ENCODE measurements at regions not wholly inside any gene's neighbourhood (a gene's known extent, or its start where the extent isn't known, plus 50 kb on each side); places are given as distances from the start of the nearest gene placed in this dataset.

- no peak overlapping the region for H4K8ac ChIP-seq (ENCODE audit: low read length)
- H3K4me1 ChIP-seq (ENCODE audit: control insufficient read depth, insufficient read depth, low read depth, low read length), result no peaks in the 10 kb centered on the region
- no peak overlapping the region for H3K4ac ChIP-seq (ENCODE audit: low read depth in 1 of 2, low read length in 2 of 2)
- H3K9ac ChIP-seq (ENCODE audit: low read length), result no peak overlapping the region
- H2BK12ac ChIP-seq (ENCODE audit: low read length in 2 of 2), result no peak overlapping the region
- no peaks in the 10 kb centered on the region for H3K36me3 ChIP-seq (ENCODE audit: control insufficient read depth in 1 of 2, insufficient read depth in 2 of 2, low read depth in 1 of 2, low read length in 2 of 2)
- no peak overlapping the region for H3K23ac ChIP-seq (ENCODE audit: low read length in 2 of 2)
- H3K4me3 ChIP-seq (ENCODE audit: insufficient read depth in 1 of 2, low read depth in 1 of 2, low read length in 2 of 2), result no peak overlapping the region
- peaks cover 0 to 62% of the 10 kb centered on the region in 2 experiments for H3K27me3 ChIP-seq (ENCODE audit: control insufficient read depth in 1 of 2, insufficient read depth in 1 of 2, low read length in 2 of 2)
- whole genome bisulfite sequencing, result 88% methylated on average over 11 of the region's 11 CpGs
- H3K14ac ChIP-seq (ENCODE audit: low read length in 2 of 2), result no peak overlapping the region
- no peak for DNase-seq
- no peak overlapping the region for H2AK5ac ChIP-seq (ENCODE audit: low read length, severe bottlenecking)
- no peak overlapping the region for H2BK120ac ChIP-seq (ENCODE audit: low read depth, low read length)
- H3K79me1 ChIP-seq (replicated peaks; ENCODE audit: low read length, poor library complexity, severe bottlenecking), result no peaks in the 10 kb centered on the region
- no peak overlapping the region for H3K27ac ChIP-seq (ENCODE audit: low read length, poor library complexity, severe bottlenecking)
- no peak overlapping the region for H4K91ac ChIP-seq (ENCODE audit: low read length)
- no peak overlapping the region for H2AFZ ChIP-seq (ENCODE audit: low read depth, low read length)
- no peak overlapping the region for H3K4me2 ChIP-seq (ENCODE audit: low read length, poor library complexity, severe bottlenecking)
- H2BK15ac ChIP-seq (ENCODE audit: low read depth, poor library complexity, severe bottlenecking), result no peak overlapping the region
- H3K18ac ChIP-seq (ENCODE audit: low read depth in 1 of 2, low read length in 2 of 2), result no peak overlapping the region
- peaks cover 3% of the 10 kb centered on the region for H3K9me3 ChIP-seq (ENCODE audit: control insufficient read depth, low read length)
- no peak overlapping the region for H2BK5ac ChIP-seq (ENCODE audit: low read depth, low read length, poor library complexity, severe bottlenecking)
These were observed 138.0 kb upstream of the CRY1 start for GRCh38 chr12:107231303-107231702.

DNA sequence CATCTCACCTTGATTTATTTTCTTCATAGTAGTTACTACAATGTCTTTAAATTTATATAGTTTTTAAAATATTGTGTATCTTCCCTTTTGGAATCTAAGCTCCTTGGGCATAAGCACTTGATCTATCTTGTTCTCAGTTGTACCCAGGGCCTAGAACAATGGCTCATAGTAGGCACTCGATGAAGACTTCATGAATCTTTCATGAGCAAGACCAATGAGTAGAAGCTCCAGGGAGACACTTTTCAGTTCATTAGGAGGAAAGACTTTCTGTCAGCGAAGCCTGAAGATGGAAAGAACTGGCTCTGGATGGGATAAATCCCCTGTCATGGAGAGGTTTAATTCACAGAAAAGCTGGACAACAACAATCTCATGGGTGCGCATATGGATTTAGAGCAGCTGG lies 140.2 kb upstream of the CRY1 start:
- Histone ChIP-seq H3K18ac (ENCODE audit: low read depth in 1 of 2, low read length in 2 of 2) (no peak overlapping the region), H2BK5ac (ENCODE audit: low read depth, low read length, poor library complexity, severe bottlenecking) (no peak overlapping the region), H2AFZ (ENCODE audit: low read depth, low read length) (no peak overlapping the region), H3K36me3 (ENCODE audit: control insufficient read depth in 1 of 2, insufficient read depth in 2 of 2, low read depth in 1 of 2, low read length in 2 of 2) (no peaks in the 10 kb centered on the region), H3K9ac (ENCODE audit: low read length) (no peak overlapping the region), H3K4ac (ENCODE audit: low read depth in 1 of 2, low read length in 2 of 2) (no peak overlapping the region), H3K79me1 (replicated peaks; ENCODE audit: low read length, poor library complexity, severe bottlenecking) (no peaks in the 10 kb centered on the region), H2BK15ac (ENCODE audit: low read depth, poor library complexity, severe bottlenecking) (no peak overlapping the region), H3K14ac (ENCODE audit: low read length in 2 of 2) (no peak overlapping the region), H4K91ac (ENCODE audit: low read length) (no peak overlapping the region), H2BK120ac (ENCODE audit: low read depth, low read length) (no peak overlapping the region), H2AK5ac (ENCODE audit: low read length, severe bottlenecking) (no peak overlapping the region), H3K4me3 (ENCODE audit: insufficient read depth in 1 of 2, low read depth in 1 of 2, low read length in 2 of 2) (no peak overlapping the region), H3K4me2 (ENCODE audit: low read length, poor library complexity, severe bottlenecking) (no peak overlapping the region), H4K8ac (ENCODE audit: low read length) (no peak overlapping the region), H3K9me3 (ENCODE audit: control insufficient read depth, low read length) (peaks cover 3% of the 10 kb centered on the region), H3K4me1 (ENCODE audit: control insufficient read depth, insufficient read depth, low read depth, low read length) (no peaks in the 10 kb centered on the region), H3K27me3 (ENCODE audit: control insufficient read depth in 1 of 2, insufficient read depth in 1 of 2, low read length in 2 of 2) (peaks cover 0 to 54% of the 10 kb centered on the region in 2 experiments), H3K27ac (ENCODE audit: low read length, poor library complexity, severe bottlenecking) (no peak overlapping the region), H2BK12ac (ENCODE audit: low read length in 2 of 2) (no peak overlapping the region), H3K23ac (ENCODE audit: low read length in 2 of 2) (no peak overlapping the region)
- WGBS, result 85% methylated on average over 3 of the region's 3 CpGs
- DNase-seq, result no peak

DNA sequence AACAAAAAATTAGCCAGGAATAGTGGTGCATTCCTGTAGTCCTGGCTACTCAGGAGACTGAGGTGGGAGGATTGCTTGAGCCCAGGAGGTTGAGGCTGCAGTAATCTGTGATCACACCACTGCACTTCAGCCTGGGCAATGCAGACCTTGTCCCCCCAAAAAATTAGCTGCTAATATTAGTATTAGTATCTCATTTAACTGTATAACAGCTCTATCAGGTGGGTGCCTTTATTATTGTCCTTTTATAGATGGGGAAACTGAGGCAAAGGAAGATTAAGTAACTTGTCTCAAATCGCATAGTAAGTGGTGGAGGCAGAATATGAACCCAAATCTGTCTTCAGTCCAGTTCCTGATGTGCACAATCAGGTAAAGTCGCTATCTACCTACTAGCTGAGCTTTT lies 142.3 kb upstream of the CRY1 start:
- H3K4me1 ChIP-seq (ENCODE audit: control insufficient read depth, insufficient read depth, low read depth, low read length), result no peaks in the 10 kb centered on the region
- H3K79me1 ChIP-seq (replicated peaks; ENCODE audit: low read length, poor library complexity, severe bottlenecking), result no peaks in the 10 kb centered on the region
- H3K9me3 ChIP-seq (ENCODE audit: control insufficient read depth, low read length), result peaks cover 3% of the 10 kb centered on the region
- H3K9ac ChIP-seq (ENCODE audit: low read length), result no peak overlapping the region
- 86% methylated on average over 2 of the region's 2 CpGs for WGBS
- H3K4me2 ChIP-seq (ENCODE audit: low read length, poor library complexity, severe bottlenecking), result no peak overlapping the region
- H3K4me3 ChIP-seq (ENCODE audit: insufficient read depth in 1 of 2, low read depth in 1 of 2, low read length in 2 of 2), result no peak overlapping the region
- H3K18ac ChIP-seq (ENCODE audit: low read depth in 1 of 2, low read length in 2 of 2), result no peak overlapping the region
- no peak overlapping the region for H3K14ac ChIP-seq (ENCODE audit: low read length in 2 of 2)
- H3K27me3 ChIP-seq (ENCODE audit: control insufficient read depth in 1 of 2, insufficient read depth in 1 of 2, low read length in 2 of 2), result peaks cover 0 to 45% of the 10 kb centered on the region in 2 experiments
- no peak for DNase-seq
- no peak overlapping the region for H2AFZ ChIP-seq (ENCODE audit: low read depth, low read length)
- H2BK15ac ChIP-seq (ENCODE audit: low read depth, poor library complexity, severe bottlenecking), result no peak overlapping the region
- no peak overlapping the region for H2BK12ac ChIP-seq (ENCODE audit: low read length in 2 of 2)
- no peak overlapping the region for H3K23ac ChIP-seq (ENCODE audit: low read length in 2 of 2)
- no peak overlapping the region for H2BK120ac ChIP-seq (ENCODE audit: low read depth, low read length)
- no peak overlapping the region for H2AK5ac ChIP-seq (ENCODE audit: low read length, severe bottlenecking)
- H3K4ac ChIP-seq (ENCODE audit: low read depth in 1 of 2, low read length in 2 of 2), result no peak overlapping the region
- no peak overlapping the region for H4K91ac ChIP-seq (ENCODE audit: low read length)
- H4K8ac ChIP-seq (ENCODE audit: low read length), result no peak overlapping the region
- H3K27ac ChIP-seq (ENCODE audit: low read length, poor library complexity, severe bottlenecking), result no peak overlapping the region
- H3K36me3 ChIP-seq (ENCODE audit: control insufficient read depth in 1 of 2, insufficient read depth in 2 of 2, low read depth in 1 of 2, low read length in 2 of 2), result no peaks in the 10 kb centered on the region
- no peak overlapping the region for H2BK5ac ChIP-seq (ENCODE audit: low read depth, low read length, poor library complexity, severe bottlenecking)

DNA sequence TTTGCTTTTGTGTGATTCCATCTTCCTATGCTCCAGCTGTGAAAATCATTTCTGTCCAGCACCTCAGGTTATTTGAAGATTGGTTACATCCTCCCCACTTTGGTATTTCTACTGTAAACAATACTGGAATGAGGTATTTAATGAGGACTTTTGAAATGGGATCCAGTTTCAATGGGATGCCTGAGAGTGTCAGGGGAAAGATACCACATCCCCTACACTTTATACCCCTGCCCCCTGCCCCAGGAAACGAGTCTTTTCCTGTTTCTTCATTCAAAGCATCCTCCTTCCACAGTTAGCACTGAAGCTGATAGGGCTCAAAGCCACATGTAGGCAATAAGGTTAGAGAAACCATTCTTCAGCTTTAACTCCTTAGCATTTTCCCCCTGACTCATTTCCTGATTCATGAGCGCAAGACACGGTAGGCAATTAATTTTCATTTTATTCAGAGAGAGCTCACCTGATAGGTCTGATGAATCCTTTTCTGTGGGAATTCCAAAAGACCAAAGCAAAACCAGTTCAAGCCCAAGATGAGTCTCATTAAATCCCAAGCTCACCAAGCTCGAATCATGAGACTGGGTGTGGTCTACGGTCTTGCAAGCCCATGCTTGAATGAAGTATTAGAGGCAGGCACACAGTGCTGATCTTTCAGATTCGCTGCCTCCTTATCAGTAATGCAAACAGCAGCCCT lies 143.6 kb upstream of the CRY1 start:
- Histone ChIP-seq H3K23ac (ENCODE audit: low read length in 2 of 2) (no peak overlapping the region), H3K4me2 (ENCODE audit: low read length, poor library complexity, severe bottlenecking) (no peak overlapping the region), H3K4me1 (ENCODE audit: control insufficient read depth, insufficient read depth, low read depth, low read length) (no peaks in the 10 kb centered on the region), H4K91ac (ENCODE audit: low read length) (no peak overlapping the region), H3K27ac (ENCODE audit: low read length, poor library complexity, severe bottlenecking) (no peak overlapping the region), H4K8ac (ENCODE audit: low read length) (no peak overlapping the region), H3K4me3 (ENCODE audit: insufficient read depth in 1 of 2, low read depth in 1 of 2, low read length in 2 of 2) (no peak overlapping the region), H3K18ac (ENCODE audit: low read depth in 1 of 2, low read length in 2 of 2) (no peak overlapping the region), H3K36me3 (ENCODE audit: control insufficient read depth in 1 of 2, insufficient read depth in 2 of 2, low read depth in 1 of 2, low read length in 2 of 2) (no peaks in the 10 kb centered on the region), H3K9ac (ENCODE audit: low read length) (no peak overlapping the region), H3K14ac (ENCODE audit: low read length in 2 of 2) (no peak overlapping the region), H2BK120ac (ENCODE audit: low read depth, low read length) (no peak overlapping the region), H3K4ac (ENCODE audit: low read depth in 1 of 2, low read length in 2 of 2) (no peak overlapping the region), H2AK5ac (ENCODE audit: low read length, severe bottlenecking) (no peak overlapping the region), H2AFZ (ENCODE audit: low read depth, low read length) (no peak overlapping the region), H3K27me3 (ENCODE audit: control insufficient read depth in 1 of 2, insufficient read depth in 1 of 2, low read length in 2 of 2) (peaks cover 0 to 44% of the 10 kb centered on the region in 2 experiments), H3K9me3 (ENCODE audit: control insufficient read depth, low read length) (no peaks in the 10 kb centered on the region), H2BK5ac (ENCODE audit: low read depth, low read length, poor library complexity, severe bottlenecking) (no peak overlapping the region), H3K79me1 (replicated peaks; ENCODE audit: low read length, poor library complexity, severe bottlenecking) (no peaks in the 10 kb centered on the region), H2BK15ac (ENCODE audit: low read depth, poor library complexity, severe bottlenecking) (no peak overlapping the region), H2BK12ac (ENCODE audit: low read length in 2 of 2) (no peak overlapping the region)
- no peak for DNase-seq
- WGBS, result 35% methylated on average over 6 of the region's 6 CpGs

All from mesenchymal stem cell (in vitro differentiated cells and primary cell).